GM18498 (cell line): ENCODE measurements at regions not wholly inside any gene's neighbourhood (a gene's known extent, or its start where the extent isn't known, plus 50 kb on each side); places are given as distances from the start of the nearest gene placed in this dataset.

Experiments used
- ATAC-seq: cut with Tn5 transposase; IDR thresholded peaks from one replicate; pipeline ENCODE4 v1.9.1; 2021; ENCODE audit warnings: mild to moderate bottlenecking, moderate library complexity; ENCODE audit not compliant: unreplicated experiment

DNA sequence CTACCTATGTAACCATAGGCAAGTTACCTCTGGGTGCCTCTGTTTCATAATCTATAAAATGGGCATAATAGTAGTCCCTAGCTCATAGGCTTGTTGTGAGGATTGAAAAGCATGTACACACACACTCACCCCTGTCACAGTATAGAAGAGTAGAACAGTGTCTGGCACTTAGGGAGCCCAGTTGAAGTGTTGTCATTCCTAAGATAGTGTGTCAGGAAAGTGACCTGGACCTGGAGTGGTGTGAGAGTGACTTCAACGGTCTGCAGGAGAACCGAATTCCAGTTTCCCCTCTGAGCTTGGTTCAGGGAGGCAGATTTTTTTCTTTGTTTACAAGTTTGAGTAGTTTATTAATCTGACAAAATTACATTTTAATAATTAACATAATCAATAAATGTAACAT, 229.9 kb upstream of the MAP3K7 start:
- ATAC-seq: no peak

GRCh38 chr6:90811596-90812226, 224.8 kb upstream of the MAP3K7 start:
- ATAC-seq: no peak

- ATAC-seq: no peak
Measured at GRCh38 chr6:90809035-90809434, 222.2 kb upstream of the MAP3K7 start.

GRCh38 chr6:90807791-90808701, 221.2 kb upstream of the MAP3K7 start:
- ATAC-seq: no peak

DNA sequence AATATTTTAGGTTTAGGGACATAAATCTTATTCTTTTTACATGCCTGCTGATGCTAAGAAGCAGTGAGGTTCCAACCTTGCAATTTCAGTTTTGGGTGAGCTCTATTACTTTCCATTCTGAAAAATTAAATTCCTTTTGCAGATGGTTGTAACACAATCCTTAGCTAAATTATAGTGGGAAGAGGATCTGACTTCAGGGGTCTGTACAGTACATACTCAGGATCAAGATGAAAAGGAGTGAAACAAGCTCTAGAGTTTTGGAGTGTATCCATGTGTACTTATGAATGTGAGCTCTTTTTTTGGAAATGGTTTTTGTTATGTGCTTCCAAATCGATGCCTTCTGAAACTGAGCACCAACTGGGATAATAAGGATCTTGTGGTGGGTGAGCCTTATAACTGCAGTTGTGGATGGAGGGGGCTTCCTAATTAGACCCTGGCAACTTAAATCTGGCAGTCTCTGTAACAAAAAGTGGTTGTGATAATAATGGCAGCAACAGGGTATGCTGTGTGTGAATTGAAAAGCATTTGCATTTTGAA, 218.8 kb upstream of the MAP3K7 start:
- no peak for ATAC-seq

DNA sequence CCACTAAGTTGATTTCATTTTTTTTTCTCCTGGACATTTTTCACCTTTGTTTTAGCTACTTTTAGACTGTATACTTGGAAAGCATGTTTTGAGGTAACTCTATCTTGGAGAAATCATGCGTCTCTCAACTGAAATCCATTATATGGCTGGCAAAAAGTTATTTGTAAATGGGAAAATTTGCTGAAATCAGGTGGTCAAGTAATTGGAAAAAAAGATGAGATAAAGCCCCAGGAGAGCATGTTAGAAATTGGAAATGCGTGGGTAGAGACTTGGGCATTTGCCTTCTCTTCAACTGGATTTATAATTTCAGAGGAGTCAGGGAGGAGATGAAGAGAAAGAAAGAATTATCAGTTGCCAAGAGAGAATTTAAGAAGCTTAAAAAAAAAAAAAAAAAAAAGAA, 217.1 kb upstream of the MAP3K7 start:
- ATAC-seq: no peak

- no peak for ATAC-seq
Measured at GRCh38 chr6:90795078-90795477, 208.2 kb upstream of the MAP3K7 start.

- ATAC-seq: no peak
Measured at GRCh38 chr6:90793771-90794170, 206.9 kb upstream of the MAP3K7 start.

DNA sequence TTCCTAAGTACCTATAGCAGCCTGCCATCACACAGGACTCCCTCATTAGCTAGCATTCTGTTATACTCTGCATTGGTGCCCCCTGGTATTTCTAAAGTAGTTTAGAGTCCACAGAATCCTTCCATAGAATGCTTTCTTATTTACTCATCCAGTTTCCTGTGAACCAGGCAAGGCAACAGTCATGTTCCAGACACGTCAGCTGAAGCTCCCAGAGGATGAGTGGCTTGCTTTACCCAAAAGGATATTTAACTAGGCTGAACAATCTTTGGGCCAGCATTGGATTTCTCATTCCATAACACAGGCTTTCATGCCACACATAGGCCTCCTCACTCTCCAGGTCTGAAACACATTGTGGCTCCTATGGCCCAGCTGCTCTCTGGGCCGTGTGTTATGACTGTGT, 203.8 kb upstream of the MAP3K7 start:
- no peak for ATAC-seq

DNA sequence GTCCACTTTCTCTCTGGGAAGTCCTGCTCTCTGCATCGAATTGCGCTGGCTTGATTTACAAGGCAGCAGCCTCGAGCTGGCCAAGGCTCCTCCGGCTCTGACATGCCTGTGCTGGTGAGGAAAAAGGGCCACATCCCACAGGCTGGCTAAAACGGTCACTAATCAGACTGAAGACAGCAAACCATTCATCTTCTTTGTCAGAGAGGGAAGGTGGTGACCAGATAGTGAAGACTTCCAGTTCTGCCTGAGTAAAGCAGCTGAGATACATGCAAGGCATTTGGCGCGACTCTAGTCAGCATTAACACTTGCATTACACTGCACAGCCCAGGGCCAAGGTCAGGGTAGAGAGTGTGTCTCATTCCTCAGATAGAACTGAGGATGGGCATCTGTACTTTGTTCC, 203.2 kb upstream of the MAP3K7 start:
- no peak for ATAC-seq

DNA sequence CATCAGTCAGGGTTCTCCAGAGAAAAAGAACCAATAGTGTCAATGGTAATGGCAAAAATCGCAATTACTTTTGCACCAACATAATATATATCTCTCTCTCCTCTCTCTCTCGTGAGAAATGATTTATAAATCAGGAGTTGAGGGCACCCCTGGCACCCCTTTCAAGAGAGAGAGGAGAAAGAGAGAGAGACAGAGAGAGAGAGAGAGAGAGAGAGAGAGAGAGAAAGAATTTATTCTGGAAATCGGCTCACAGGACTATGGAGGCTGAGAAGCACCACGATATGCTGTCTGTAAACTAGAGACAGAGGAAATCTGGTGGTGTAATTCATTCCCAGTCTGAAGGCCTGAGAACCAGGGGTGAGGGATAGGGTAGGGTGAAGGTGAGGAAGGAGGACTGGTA, 201.9 kb upstream of the MAP3K7 start:
- no peak for ATAC-seq

GRCh38 chr6:90787446-90787845, 200.6 kb upstream of the MAP3K7 start:
- ATAC-seq: no peak

DNA sequence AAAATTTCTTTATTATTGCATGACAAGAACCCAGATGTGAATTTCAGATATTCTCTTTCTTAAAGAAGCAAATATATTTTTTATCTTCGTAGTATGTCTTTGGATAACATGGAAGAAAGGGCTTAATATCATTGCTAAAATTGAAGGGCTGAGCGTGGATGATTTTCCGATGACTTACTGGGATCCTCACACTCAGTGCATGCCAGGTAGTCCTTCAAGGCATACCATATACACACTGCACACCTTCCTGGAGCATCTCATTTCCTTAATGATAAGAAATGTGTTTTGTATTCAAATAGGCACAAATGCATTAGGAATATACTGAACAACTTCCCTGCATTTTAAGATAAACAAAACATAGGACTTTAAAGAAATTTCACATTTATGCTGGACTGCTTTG, 193.9 kb upstream of the MAP3K7 start:
- no peak for ATAC-seq

- no peak for ATAC-seq
Measured at GRCh38 chr6:90780141-90780540, 193.3 kb upstream of the MAP3K7 start.

DNA sequence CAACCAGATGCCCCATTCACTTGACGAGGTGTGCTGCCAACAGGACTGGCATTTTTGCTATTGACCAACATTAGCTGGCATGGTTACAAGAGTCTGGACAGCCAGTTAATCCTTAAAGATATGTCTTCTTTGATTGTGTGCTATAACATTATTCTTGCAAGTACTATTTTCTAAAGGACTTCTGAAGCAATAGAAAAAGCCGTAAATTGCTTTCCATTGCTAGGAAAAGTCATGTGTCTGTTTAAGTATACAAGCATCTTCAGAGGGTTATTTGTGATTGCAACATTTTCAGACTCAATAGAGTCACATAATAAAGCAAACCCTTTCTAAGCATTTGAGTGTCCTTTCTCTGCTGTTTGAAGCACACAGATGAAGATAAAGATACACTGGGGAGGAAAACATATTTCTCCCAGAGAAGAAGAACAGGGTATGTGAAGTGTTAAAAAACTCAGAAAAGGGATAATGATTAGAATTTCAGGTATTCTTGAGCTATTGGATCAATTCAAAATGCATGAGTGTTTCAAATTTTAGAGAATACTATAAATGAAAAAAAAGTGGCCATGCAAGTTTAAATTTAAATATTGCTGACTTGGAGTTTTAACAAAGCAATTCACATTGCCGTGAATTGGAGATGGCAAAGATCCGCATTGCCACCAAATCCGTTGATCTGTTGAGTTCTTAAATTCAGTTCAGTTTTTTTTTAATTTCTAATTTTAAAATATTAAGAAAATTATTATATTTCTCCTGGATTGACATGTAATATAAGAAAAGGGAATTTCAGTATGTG, 191.7 kb upstream of the MAP3K7 start:
- no peak for ATAC-seq

DNA sequence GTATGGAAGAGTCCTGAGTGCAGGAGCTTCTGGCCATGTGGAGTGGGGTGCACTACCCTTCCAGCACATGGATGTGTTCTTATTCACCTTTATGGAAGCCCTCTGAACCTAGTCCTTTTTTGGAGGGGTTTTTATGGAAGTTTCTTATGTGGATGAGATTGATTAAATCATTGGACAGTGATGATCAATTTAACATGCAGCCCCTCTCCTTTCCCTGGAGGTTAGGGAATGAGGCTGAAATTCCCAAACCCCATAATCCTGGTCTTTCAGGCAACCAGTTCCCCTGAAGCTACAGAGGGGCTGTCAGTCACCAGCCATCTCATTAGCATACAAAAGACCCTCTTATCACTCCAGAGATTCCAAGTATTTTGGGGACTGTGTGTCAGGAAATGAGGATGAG, 183.9 kb upstream of the MAP3K7 start:
- no peak for ATAC-seq

GRCh38 chr6:90765895-90766294, 179.0 kb upstream of the MAP3K7 start:
- ATAC-seq: no peak

- no peak for ATAC-seq
Measured at GRCh38 chr6:90765491-90765890, 178.6 kb upstream of the MAP3K7 start.

- no peak for ATAC-seq
Measured at GRCh38 chr6:90764001-90764400, 177.1 kb upstream of the MAP3K7 start.

- ATAC-seq: no peak
Measured at GRCh38 chr6:90759664-90760063, 172.8 kb upstream of the MAP3K7 start.

DNA sequence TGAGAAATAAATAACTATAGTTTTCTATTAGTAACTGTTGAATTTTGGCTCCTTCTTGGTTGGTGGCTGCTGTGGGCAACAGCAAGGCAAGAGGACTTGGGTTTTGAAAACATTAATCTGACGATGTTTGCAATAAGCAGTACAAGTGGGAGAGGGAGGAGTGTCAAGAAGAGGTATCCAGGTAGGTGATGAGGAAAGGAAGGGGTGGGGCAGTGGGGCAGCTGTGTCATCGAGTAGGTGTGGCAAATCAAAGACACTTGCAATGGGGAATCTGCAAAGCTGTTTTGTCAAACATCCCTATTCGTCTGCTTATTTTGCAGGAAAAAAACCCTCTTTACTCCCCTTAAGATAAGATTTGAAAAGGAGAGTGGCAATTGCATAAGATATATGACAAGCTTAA, 171.9 kb upstream of the MAP3K7 start:
- no peak for ATAC-seq
